ENCODE measurements at regions not wholly inside any gene's neighbourhood (a gene's known extent, or its start where the extent isn't known, plus 50 kb on each side); places are given as distances from the start of the nearest gene placed in this dataset.
A peak's percentile ranks its signal among the peaks of the same experiment; 100 is the strongest.

- TF ChIP-seq CLOCK (CRISPR knock-in tag; IDR thresholded peaks at IDR 0.05; ENCODE audit: borderline replicate concordance) = no peak
- TF ChIP-seq ZNF398 (CRISPR knock-in tag; IDR thresholded peaks at IDR 0.05) = no peak
- no peak for TF ChIP-seq ARID2 (IDR thresholded peaks at IDR 0.05)
- no peak for TF ChIP-seq POLR3G (IDR thresholded peaks at IDR 0.05; ENCODE audit: extremely low read depth, insufficient read length, insufficient replicate concordance)
- TF ChIP-seq DEAF1 (CRISPR knock-in tag; IDR thresholded peaks at IDR 0.05) = peak; percentile 27; the same call in 1 of the 2 replicates
- TF ChIP-seq MED1 (CRISPR knock-in tag; IDR thresholded peaks at IDR 0.05; ENCODE audit: borderline replicate concordance) = no peak
- no peak for TF ChIP-seq ZNF699 (CRISPR knock-in tag; IDR thresholded peaks at IDR 0.05; ENCODE audit: insufficient replicate concordance)
- TF ChIP-seq SAFB2 (IDR thresholded peaks at IDR 0.05; ENCODE audit: borderline replicate concordance, low read depth, low read length, severe bottlenecking) = no peak
- no peak for TF ChIP-seq PYGO2 (tag; IDR thresholded peaks at IDR 0.05)
- no peak for TF ChIP-seq GABPA (tag; conservative IDR thresholded peaks at IDR 0.05; ENCODE audit: low read depth)
- TF ChIP-seq SIRT6 (IDR thresholded peaks at IDR 0.05; ENCODE audit: low read depth, low read length) = no peak
- no peak for TF ChIP-seq SRSF3 (IDR thresholded peaks at IDR 0.05; ENCODE audit: insufficient read depth, low read length)
- TF ChIP-seq DNMT1 (IDR thresholded peaks at IDR 0.05) = no peak
- TF ChIP-seq RAD21 (CRISPR knock-in tag; conservative IDR thresholded peaks at IDR 0.05 in 1 of 2, IDR thresholded peaks at IDR 0.05 in 1 of 2) = peak; percentile 55 to 63
- no peak for TF ChIP-seq NEUROD1 (IDR thresholded peaks at IDR 0.05; ENCODE audit: borderline replicate concordance, low read depth, low read length, partially characterized antibody)
- no peak for TF ChIP-seq CBX1 (IDR thresholded peaks at IDR 0.05; ENCODE audit: low read depth)
- peak; percentile 31 to 59 (median 37); a peak in 3 of 6 replicates for TF ChIP-seq CTCF (IDR thresholded peaks at IDR 0.05 in 2 of 3, conservative IDR thresholded peaks at IDR 0.05 in 1 of 3; ENCODE audit: insufficient read depth in 2 of 3, low read depth in 1 of 3, low read length in 3 of 3)
These were observed 85.1 kb upstream of the MYRIP start (continued) for GRCh38 chr3:39724233-39724846.

Data from K562 (cell line).